ENCODE measurements at regions not wholly inside any gene's neighbourhood (a gene's known extent, or its start where the extent isn't known, plus 50 kb on each side); places are given as distances from the start of the nearest gene placed in this dataset.

DNA sequence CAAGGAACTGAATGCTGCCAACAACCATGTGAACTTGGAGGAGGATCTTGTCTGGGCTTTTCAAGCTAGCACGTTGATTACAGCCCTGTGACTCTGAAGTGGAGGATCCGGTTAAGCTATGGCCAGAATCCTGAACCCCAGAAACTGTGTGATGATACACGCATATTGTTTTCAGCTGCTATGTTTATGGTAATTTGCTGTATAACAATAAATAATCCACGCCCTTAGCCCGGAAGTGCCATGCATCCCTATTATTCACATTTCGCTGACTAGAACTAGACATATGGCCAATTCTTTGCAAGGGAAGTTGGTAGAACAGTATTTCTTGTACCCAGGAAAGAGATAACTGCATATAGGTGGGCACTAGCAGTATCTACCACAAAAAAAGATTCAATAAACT, 510.8 kb upstream of the BTBD3 start:
- intact Hi-C loops (cut with DNase I): no loop called here
- DNase-seq (ENCODE audit: low spot score): no peak

DNA sequence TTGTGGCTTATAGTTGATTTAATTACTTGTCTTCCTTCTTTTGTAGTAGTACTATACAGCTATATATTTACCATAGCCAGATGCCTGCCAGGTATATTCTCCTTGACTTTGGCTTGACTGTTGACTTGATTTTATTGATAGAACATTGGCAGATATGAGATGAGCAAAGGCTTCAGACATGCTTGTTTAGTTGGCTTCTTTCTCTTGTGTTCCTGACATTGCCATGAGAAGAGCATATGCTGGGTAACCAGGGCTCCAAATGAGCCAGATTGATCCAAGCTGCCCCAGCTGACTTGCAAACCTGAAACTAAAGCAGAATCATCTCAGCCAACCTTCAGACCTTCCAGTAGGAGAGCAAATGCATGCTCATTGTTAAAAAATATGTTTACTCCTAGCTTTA, 508.1 kb upstream of the BTBD3 start:
- intact Hi-C loops (cut with DNase I): no loop called here
- DNase-seq (ENCODE audit: low spot score): no peak

DNA sequence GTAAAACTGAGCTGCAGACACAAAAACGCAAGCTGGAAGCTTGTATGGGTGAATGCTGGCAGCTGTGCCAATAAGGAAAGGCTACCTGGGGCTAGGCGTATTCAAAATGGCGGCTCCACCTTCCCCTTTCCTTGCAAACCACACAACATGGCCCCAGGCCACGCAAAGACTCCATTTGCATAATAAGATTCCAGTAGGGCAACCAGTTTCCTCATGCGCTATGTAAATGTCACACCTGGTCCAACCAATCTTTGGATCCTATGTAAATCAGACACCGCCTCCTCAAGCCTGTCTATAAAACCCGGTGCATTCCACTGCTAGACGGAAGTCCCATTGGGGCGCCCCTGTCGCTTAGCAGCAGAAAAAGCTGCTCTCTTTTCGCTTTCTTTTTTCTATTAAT, 505.9 kb upstream of the BTBD3 start:
- no peak for DNase-seq (ENCODE audit: low spot score)
- intact Hi-C loops (cut with DNase I): no loop called here

DNA sequence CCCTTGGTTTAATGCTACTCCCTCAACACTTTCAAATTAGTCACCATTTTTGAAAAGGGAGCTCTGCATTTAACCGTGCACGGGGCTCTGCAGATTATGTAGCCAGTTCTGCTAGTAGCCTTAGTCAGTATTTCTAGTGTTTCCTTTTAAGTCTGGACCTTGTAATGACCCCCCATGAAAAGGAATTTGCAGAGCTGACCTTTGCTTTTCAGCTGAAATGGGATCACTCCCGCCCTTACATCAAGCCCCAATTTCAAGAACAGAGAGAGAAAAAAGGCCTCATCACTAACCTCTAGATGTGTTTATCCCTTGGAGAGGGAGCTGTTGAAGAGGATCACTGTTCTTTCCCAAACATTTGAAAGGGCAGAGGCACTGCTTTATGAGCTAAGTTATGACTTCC, 490.7 kb upstream of the BTBD3 start:
- intact Hi-C loops (cut with DNase I): no loop called here
- DNase-seq (ENCODE audit: low spot score): no peak

DNA sequence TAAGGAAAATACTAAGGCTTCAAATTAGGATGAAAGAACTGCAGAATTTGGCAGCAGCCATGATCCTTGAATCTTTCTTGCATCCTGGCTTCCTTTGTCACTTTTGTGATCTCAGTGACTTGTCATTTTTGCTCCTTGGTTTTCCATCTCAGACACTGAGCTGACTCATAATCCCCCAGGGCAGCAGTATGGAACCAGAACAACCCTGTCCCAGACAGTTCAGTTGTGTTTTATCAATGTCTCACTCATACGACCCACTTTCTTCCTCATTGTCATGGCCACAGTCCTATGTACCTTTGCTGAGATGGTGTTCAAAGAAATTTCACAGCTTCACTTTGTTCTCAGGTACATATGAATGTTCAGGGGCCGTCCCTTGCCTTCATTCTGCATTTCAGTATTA, 488.5 kb upstream of the BTBD3 start:
- no peak for DNase-seq (ENCODE audit: low spot score)
- intact Hi-C loops (cut with DNase I): no loop called here

DNA sequence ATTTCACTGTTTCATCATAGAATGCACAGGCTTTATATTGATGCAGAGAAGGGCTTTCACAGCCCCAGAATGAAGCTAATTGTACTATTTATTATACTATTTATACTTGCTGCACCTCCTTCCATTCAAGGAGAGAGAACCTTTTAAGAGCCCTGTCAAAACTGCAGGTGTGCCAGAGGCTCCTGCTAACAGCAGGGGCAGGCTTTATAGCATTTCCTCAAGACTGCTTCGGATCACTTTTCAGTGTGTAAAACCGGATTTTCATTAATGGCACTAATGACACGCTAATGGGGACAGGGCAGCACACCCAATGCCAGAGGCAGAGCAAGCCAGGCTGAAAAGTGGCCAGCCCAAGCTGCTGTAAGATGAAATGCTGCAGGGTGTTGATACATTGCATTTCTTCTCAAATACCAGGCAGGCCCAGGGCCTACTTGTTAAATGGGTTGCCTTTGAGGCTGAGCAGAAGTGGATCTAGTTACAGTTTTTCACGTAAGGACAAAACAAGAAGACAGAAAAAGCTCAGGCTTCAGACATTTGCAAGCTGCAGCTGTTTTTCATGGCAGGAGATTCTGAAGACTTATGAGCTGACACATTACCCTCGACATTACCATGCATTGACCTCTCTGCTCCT, 487.7 kb upstream of the BTBD3 start:
- intact Hi-C loops (cut with DNase I): no loop called here
- no peak for DNase-seq (ENCODE audit: low spot score)

DNA sequence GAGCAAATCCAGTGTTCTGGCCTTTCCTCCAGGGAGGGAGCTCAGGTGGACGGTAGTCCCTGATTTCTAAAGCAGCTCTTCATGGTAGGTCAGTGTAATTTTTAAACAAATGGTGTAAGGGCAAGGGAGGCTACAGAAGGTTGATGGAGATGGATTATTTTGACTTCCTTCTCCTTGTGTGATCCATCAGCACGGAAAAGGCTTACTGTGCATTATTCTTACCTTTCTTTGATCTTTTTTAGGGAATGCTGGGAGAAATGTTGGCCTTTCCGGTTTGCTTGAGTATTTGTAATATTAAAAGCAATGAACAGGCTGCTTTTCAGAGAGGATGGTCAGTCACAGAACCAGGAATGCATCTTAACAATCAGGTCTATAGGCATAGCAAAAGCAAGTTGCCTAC, 487.0 kb upstream of the BTBD3 start:
- intact Hi-C loops (cut with DNase I): no loop called here
- no peak for DNase-seq (ENCODE audit: low spot score)

DNA sequence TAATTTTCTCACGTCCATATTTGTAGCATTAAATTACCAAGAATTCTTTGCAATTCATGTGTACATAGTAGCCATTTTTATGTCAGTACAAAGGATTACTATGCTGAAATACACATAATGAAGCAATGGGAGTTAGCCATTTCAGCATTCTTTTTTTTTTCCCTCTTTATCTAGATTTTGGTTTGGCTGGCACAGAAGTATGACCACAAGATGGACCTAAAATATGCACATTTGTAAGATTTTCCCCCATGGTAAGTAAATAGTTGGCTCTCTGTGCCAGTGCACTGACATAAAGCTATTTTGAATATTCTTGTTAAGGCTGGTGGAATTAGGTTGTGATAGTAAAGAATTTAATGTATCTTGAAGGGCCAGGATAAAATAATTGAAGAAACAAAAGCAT, 486.1 kb upstream of the BTBD3 start:
- DNase-seq (ENCODE audit: low spot score): no peak
- intact Hi-C loops (cut with DNase I): no loop called here

DNA sequence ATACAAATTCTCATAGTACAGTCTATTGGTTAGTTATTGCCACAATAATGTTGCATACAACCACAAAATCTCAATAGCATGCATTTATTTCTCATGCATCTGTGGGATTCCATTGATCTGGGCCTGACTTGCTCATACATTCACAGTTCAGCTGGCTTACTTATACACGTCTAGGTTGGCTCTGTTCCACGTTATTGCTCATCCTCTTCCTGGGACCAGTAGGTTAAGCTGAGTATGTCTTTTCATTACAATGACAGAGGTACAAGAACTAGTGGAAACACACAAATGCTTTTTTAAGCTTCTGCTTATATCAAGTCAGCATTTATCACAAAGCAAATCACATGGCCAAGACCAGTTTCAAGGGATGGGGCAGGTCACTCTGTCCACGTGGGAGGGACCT, 485.3 kb upstream of the BTBD3 start:
- intact Hi-C loops (cut with DNase I): no loop called here
- DNase-seq (ENCODE audit: low spot score): no peak

DNA sequence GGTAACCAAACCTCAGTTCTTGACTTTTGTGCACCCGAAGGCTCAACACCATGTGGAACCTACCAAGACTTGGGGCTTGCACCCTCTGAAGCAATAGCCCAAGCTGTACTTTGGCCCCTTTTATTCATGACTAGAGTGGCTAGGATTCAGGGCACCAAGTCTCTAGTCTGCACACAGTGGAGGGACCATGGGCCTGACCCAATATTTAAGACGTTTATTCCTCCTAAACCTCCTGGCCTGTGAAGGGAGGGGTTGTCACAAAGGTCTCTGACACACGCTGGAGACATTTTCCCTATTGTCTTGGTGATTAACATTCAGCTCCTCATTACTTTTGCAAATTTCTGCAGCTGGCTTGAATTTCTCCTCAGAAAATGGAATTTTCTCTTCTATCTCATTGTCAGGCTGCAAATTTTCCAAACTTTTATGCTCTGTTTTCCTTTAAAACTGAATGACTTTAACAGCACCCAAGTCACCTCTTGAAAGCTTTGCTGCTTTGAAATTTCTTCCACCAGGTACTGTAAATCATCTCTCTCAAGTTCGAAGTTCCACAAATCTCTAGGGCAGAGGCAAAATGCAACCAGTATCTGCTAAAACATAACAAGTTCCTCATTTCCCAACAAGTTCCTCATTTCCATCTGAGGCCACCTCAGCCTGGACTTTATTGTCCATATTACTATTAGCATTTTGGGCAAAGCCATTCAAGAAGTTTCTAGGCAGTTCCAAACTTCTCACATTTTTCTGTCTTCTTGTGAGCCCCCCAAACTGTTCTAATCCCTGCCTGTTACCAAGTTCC, 481.4 kb upstream of the BTBD3 start:
- DNase-seq (ENCODE audit: low spot score): no peak
- intact Hi-C loops (cut with DNase I): no loop called here

DNA sequence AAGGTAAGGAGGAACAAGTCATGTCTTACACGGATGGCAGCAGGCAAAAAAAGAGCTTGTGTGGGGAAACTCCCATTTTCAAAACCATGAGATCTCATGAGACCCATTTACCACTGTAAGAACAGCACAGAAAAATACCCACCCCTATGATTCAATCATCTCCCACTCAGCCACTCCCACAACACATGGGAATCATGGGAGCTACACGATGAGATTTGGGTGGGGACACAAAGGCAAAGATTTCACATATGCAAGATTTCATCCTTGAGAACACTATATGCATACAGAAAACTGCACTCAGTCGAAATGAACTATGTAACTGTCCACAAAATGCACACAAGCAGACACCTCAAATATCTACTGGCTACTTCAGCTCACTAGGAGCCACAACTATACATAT, 480.6 kb upstream of the BTBD3 start:
- intact Hi-C loops (cut with DNase I): no loop called here
- DNase-seq (ENCODE audit: low spot score): no peak

DNA sequence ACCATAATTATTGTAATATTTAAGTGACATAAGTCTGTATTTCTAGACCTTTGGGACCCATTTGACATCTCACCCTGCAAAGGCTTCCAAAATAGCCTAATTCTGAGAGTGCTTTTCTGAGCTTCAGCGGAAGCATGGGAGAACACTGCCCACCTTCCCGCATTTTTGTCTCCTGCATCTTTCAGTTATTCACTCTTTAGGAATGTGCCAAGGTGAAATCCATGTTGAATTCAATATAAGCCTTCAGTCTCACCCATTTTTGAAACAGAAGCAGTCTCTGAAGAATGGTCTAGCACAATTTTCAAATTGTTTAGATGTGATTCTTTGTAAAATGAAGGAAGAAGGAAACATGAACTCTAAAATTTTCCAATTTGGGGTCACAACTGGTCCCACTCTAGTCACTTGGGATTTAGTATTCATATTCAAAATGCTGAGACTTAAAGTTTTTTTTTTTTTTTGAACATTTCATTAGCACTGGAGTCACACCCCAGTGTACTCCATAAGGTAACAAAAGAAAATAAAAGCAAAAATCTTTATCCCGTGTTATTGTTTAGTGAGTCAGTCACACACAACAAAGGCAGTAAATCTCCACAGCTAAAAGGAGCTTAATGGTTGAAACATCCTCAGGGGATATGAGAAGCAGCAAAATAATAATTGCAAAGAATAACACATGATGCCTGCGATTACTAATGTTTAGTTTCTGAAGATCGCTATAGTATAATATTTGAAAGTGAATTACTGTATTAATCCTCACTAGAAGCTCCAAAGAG, 479.9 kb upstream of the BTBD3 start:
- intact Hi-C loops (cut with DNase I): no loop called here
- no peak for DNase-seq (ENCODE audit: low spot score)

DNA sequence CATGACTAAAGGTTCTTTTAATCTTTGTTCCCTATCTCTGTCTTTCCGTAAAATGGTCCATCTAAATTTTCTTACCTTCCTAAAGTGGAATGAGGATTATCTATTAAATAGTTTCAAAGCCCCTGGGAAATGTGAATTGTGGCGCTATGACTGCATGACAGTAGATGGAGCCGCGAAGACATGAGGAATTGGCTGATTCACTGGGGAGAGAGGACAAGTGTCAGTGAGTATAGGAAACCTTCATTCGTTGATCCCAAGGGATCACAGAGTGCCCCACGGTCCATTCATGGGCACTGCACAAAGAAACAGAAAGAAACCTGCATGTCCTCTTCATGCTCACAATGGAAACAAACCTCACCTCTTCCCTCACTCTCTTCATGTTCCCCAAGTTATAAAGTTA, 479.3 kb upstream of the BTBD3 start:
- intact Hi-C loops (cut with DNase I): no loop called here

DNA sequence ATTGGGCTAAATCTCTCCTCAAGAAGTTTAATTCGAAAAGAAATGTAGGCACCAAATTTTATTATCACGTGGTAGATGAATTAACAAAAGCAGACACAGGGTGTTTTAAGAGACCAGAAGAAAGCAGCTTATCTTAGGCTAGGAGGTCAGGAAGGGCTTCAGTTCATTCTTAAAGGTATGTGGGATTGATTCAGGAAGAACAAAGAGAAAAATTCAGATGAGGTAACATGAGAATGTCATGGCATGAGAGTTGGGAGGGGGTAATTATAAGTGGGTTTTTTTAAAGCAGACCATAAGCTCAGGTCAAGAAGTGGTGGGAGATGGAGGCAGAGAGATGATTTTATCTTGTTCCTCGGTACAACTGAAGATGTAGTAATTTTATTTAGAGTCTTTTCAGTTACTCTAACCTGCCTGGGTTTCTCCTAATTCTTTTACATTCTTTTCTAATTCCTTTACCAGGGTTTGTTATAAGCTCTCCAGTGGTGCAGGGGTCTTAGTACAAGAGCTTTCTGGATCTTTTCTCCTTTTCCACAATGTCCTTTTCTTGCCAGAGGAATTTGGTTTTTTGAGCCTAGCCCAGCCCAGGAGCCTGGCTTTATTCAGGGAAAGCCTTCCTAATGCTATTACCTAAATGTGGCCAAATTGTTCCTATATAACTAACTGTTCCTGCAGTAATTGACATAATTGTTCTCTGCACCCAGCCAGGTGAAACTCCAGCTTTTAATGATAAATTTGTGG, 474.1 kb upstream of the BTBD3 start:
- intact Hi-C loops (cut with DNase I): no loop called here
- DNase-seq (ENCODE audit: low spot score): no peak

More for the DNA sequence above, 479.3 kb upstream of the BTBD3 start:
- no peak for DNase-seq (ENCODE audit: low spot score)

DNA sequence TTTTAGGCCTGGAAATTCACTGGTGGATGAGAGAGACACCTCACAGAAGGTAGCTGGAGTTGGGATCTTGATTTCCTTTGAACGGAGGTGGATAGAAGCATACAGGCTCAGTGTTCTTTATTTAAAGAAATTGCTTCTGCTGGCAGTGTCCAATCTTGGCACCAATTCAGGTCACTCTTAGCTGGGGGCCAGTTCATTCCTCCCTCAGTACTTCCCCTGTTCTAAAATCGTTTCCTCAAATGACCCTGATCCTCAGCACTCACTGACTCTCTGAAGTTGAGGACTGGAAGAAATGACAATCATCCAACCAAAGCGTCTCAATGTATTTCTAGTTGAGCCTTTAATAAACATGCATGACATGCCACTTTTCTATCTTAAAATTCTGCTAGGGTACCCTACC, 472.5 kb upstream of the BTBD3 start:
- intact Hi-C loops (cut with DNase I): no loop called here
- DNase-seq (ENCODE audit: low spot score): no peak

DNA sequence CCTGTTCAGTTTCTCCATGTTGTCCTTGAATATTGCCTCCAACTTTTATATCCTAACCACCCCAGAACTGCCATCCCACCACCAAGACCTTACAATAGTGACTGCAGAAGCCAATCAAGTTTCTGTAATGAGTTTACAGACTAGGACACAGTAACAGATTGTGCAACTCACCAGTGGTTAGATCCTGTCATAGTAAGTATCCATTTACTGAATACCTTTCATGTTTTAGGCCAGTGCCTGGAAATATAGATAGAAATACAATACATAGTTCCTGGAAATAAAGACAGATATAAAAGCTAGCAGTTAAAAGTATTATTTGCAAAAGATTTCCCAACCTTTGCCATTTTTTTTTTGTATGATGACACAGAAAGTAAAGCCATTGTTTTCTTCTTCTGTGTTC, 471.8 kb upstream of the BTBD3 start:
- intact Hi-C loops (cut with DNase I): no loop called here
- no peak for DNase-seq (ENCODE audit: low spot score)

DNA sequence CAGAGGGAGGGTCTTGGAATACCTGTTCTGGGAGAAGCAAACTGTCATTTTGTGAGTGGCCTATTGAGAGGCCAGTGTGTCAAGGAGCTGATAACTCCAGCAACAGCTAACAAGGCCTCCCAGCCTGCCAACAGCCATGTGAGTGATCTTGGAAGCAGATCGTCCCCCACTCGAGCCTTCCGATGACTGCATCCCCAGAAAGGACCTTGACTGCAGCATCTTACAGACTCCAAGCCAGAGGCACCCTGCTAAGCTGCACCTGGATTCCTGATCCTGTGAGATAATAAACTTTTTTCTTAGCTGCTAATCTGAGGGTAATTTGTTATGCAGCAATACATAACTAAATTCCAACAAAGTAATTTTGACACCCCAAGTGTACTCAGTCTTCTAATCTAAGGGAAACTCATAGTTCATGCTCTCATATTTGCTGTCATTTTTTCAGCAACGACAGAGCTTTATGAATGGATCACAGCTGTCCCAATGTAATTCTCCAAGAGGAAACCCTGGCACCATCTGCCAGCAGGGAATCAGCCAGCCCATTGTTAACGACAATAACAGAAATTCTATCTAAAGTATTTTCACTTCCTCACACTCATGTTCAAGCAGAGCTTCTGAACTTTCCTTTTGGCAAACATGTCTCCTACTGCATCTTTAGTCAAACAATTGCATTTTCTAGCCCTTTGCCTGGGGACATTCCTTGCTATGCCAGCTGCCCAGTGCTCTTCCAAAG, 470.2 kb upstream of the BTBD3 start:
- intact Hi-C loops (cut with DNase I): no loop called here
- DNase-seq (ENCODE audit: low spot score): no peak

DNA sequence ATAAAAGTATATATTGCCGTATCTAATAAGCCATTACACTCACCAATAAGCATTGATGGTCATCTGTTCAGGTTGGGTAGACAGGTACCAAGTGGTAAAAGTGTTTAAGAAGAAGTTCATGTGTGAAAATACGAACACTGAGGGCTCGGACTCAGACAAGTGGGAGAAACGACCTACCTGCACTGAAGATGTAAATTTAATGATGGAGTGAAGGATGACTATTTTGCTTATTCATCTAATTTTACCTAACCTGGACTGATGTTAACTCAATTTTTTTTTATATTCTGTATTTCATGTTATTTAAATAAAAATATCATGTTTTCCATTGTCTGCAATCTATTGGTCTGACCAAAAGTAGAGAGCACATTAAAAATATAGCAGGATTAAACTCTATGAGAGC, 469.1 kb upstream of the BTBD3 start:
- intact Hi-C loops (cut with DNase I): no loop called here
- DNase-seq (ENCODE audit: low spot score): no peak

DNA sequence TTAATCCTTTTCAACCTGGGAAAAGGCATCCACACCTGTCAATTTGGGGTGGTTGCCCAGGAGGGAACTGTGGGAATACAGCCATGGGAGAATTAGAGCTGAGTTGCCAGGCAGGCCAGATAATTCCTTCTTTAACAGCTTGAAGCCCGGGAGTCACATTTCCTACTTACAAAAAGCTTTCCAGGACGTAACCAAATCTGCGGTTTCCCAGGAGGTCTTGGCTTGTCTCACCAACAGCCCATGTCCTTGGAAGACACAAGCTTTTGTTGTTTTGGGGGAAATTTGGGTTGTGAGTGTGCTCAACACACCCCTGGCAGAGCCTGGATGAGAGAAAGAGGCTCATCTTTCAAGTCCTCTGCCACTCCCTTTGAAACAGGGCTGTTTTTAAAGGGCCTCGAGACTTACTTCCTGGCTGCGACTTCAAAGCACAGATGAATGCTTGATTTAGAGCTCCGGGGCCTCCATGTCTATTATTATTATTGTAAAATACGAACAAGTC, 465.9 kb upstream of the BTBD3 start:
- intact Hi-C loops (cut with DNase I): no loop called here
- DNase-seq (ENCODE audit: low spot score): no peak
